A673 (cell line): ENCODE measurements at regions not wholly inside any gene's neighbourhood (a gene's known extent, or its start where the extent isn't known, plus 50 kb on each side); places are given as distances from the start of the nearest gene placed in this dataset.

ENCODE experiments used
- BruUV-seq: library from RNA; stranded (reverse); fragments of 400-500 nt; replicated peaks from 2 replicates; lab custom pipeline; 2021; lab: Mats Ljungman, UMichigan
- CTCF ChIA-PET: fragments of 300-600 bp; sonication (Branson Sonifier 250); formaldehyde crosslinking; loops from one replicate; lab custom pipeline; 2022; ENCODE audit warnings: antibody characterized with exemption; lab: Charles Lee
- POLR2A ChIA-PET: fragments of 300-600 bp; sonication (Branson Sonifier 250); formaldehyde crosslinking; loops from one replicate; lab custom pipeline; 2022; ENCODE audit warnings: antibody characterized with exemption; ENCODE audit not compliant: low non-redundant PET; lab: Charles Lee
- DNase-seq: peaks from one replicate; pipeline ENCODE4 v3.0.0-alpha.2; 2015; ENCODE audit warnings: low spot score
- H3K27ac ChIP-seq: fragments of 200-600 bp; sonication (generic); 2 replicates; pipeline ENCODE4 v1.5.1; 2016; ENCODE audit warnings: mixed run types, low read depth, mild to moderate bottlenecking, mixed read lengths, antibody characterized with exemption, low read length; ENCODE audit not compliant: poor library complexity, severe bottlenecking
- H3K27me3 ChIP-seq: fragments of 200-600 bp; sonication (generic); replicated peaks from 2 replicates; pipeline ENCODE4 v1.6.1; 2017; ENCODE audit warnings: mixed run types, low read depth, mild to moderate bottlenecking, mixed read lengths, antibody characterized with exemption, low read length; ENCODE audit not compliant: insufficient read depth, poor library complexity
- H3K36me3 ChIP-seq: fragments of 200-600 bp; sonication (generic); 2 replicates; pipeline ENCODE4 v1.6.1; 2016; ENCODE audit warnings: mixed run types, mild to moderate bottlenecking, mixed read lengths, antibody characterized with exemption, low read length; ENCODE audit not compliant: insufficient read depth, poor library complexity, severe bottlenecking
- H3K4me1 ChIP-seq: fragments of 200-600 bp; sonication (generic); 2 replicates; pipeline ENCODE4 v1.6.1; 2017; ENCODE audit warnings: mixed run types, mild to moderate bottlenecking, mixed read lengths, antibody characterized with exemption, low read length; ENCODE audit not compliant: insufficient read depth, poor library complexity, severe bottlenecking
- H3K4me3 ChIP-seq: fragments of 200-600 bp; sonication (generic); 2 replicates; pipeline ENCODE4 v1.5.1; 2016; ENCODE audit warnings: low read depth, mixed run types, mild to moderate bottlenecking, mixed read lengths, low read length; ENCODE audit not compliant: poor library complexity, severe bottlenecking
- H3K9me3 ChIP-seq: fragments of 200-600 bp; sonication (generic); 2 replicates; pipeline ENCODE4 v1.6.1; 2016; ENCODE audit warnings: mixed run types, low read depth, mild to moderate bottlenecking, mixed read lengths, antibody characterized with exemption, low read length; ENCODE audit not compliant: poor library complexity, severe bottlenecking
- EZH2 ChIP-seq: fragments of 200-600 bp; sonication (generic); IDR thresholded peaks from 2 replicates; pipeline ENCODE4 v1.6.1; 2017; ENCODE audit warnings: borderline replicate concordance, low read depth, mild to moderate bottlenecking, mixed read lengths, antibody characterized with exemption, low read length; ENCODE audit not compliant: poor library complexity, severe bottlenecking
- intact Hi-C: fragments of 100-400 bp; cut with micrococcal nuclease; formaldehyde crosslinking; loops from one replicate; pipeline ENCODE4 v1.10.0; 2022; ENCODE audit not compliant: unreplicated experiment
- TF ChIP-seq, protein P1 (sequence below): fragments of 300-800, 200-600 bp; sonication (generic); conservative IDR thresholded peaks from 2 replicates; pipeline ENCODE4 v1.5.1; 2017; ENCODE audit warnings: low read depth, mild to moderate bottlenecking, antibody characterized with exemption, low read length, moderate library complexity, mixed read lengths

GRCh38 chr20:4559106-4559505 is 127.2 kb upstream of the PRNP start:
- ChIA-PET POLR2A (no interaction called here), CTCF (no interaction called here)
- BruUV-seq: no TSS peak
- DNase-seq: no peak
- Histone ChIP-seq H3K9me3 (no peaks in the 10 kb centered on the region), H3K27me3 (no peaks in the 10 kb centered on the region), H3K27ac (no peak overlapping the region), H3K36me3 (no peaks in the 10 kb centered on the region), H3K4me3 (no peak overlapping the region), H3K4me1 (peaks cover 17% of the 10 kb centered on the region)
- TF ChIP-seq, protein P1, sequence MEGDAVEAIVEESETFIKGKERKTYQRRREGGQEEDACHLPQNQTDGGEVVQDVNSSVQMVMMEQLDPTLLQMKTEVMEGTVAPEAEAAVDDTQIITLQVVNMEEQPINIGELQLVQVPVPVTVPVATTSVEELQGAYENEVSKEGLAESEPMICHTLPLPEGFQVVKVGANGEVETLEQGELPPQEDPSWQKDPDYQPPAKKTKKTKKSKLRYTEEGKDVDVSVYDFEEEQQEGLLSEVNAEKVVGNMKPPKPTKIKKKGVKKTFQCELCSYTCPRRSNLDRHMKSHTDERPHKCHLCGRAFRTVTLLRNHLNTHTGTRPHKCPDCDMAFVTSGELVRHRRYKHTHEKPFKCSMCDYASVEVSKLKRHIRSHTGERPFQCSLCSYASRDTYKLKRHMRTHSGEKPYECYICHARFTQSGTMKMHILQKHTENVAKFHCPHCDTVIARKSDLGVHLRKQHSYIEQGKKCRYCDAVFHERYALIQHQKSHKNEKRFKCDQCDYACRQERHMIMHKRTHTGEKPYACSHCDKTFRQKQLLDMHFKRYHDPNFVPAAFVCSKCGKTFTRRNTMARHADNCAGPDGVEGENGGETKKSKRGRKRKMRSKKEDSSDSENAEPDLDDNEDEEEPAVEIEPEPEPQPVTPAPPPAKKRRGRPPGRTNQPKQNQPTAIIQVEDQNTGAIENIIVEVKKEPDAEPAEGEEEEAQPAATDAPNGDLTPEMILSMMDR: no peak
- no peak for TF ChIP-seq EZH2
- intact Hi-C loops: no loop called here

DNA sequence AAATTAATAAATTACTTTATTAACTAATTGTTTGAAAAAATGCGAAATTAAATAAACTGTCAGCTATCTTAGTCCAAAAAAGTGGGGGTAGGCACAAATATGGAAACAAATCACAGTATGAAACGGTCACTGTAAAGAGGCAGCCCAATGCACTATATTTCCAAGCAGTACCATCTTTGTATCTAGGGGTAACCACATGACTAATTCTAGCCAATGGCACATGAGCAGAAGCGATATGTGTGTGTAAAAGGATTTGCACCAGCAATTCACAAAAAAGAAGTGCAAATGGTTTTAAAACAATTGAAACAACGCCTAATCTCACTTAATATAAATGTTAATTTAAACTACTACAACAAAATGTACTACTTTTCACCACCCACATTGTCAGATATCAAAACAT is 129.5 kb upstream of the PRNP start:
- Histone ChIP-seq H3K36me3 (no peaks in the 10 kb centered on the region), H3K27me3 (no peaks in the 10 kb centered on the region), H3K4me3 (no peak overlapping the region), H3K27ac (no peak overlapping the region), H3K9me3 (no peaks in the 10 kb centered on the region), H3K4me1 (peaks cover 27% of the 10 kb centered on the region)
- CTCF ChIA-PET: no interaction called here
- no TSS peak for BruUV-seq
- DNase-seq: no peak
- TF ChIP-seq, protein P1: no peak
- TF ChIP-seq EZH2: no peak
- intact Hi-C loops: no loop called here
- POLR2A ChIA-PET: no interaction called here

DNA sequence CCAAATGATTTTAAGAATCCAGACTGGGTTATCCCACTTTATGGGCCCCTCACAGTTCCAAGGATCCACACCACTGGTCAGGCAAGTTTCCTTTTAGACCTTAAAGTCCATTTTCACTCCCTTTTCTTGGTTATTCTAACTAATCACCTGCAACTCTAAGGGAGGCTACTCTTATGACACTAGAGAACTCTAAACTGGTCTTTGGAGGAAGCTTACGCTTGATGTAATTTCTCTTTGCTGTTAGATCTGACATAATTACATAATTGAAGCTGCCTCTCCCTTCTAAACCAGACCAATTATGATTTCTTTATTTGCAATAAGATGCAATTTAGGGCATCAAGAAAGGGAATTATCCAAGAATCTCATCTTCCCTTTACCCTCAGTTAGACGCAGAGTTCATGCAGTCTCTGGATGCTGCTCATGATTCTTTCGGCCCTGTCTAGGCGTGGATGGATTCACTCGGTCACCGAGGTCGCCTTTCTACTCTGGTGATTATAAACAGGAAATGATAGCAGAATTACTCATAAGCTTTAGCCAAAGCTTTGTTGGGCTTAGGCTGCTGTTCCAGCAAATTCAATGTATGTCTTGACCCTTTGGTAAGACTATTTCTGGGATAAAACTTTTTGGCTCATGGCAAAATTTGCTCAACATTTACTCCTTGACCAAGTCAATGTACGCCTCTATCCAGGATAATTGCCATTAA is 130.9 kb upstream of the PRNP start:
- BruUV-seq: no TSS peak
- Histone ChIP-seq H3K4me3 (no peak overlapping the region), H3K27me3 (no peaks in the 10 kb centered on the region), H3K27ac (no peak overlapping the region), H3K36me3 (no peaks in the 10 kb centered on the region), H3K9me3 (no peaks in the 10 kb centered on the region), H3K4me1 (peaks cover 33% of the 10 kb centered on the region)
- TF ChIP-seq, protein P1: no peak
- TF ChIP-seq EZH2: no peak
- ChIA-PET CTCF (no interaction called here), POLR2A (no interaction called here)
- intact Hi-C loops: no loop called here
- DNase-seq: no peak
